Large intestine (tissue), 3 donors: ENCODE measurements at regions not wholly inside any gene's neighbourhood (a gene's known extent, or its start where the extent isn't known, plus 50 kb on each side); places are given as distances from the start of the nearest gene placed in this dataset.
A peak's percentile ranks its signal among the peaks of the same experiment; 100 is the strongest.

Source experiments
- DNase-seq, 2 donors: peaks; one replicate each; pipeline versions ENCODE4 v3.0.0 to v3.0.0-alpha.2; 2013
- H3K27ac ChIP-seq: one replicate; pipeline ENCODE4 v1.5.1; 2013; ENCODE audit warnings: low read length
- H3K27me3 ChIP-seq: 2 replicates; pipeline ENCODE4 v1.6.1; 2013; ENCODE audit warnings: low read length; ENCODE audit not compliant: control insufficient read depth, insufficient read depth
- H3K36me3 ChIP-seq: 2 replicates; pipeline ENCODE4 v1.6.1; 2013; ENCODE audit warnings: low read length; ENCODE audit not compliant: control insufficient read depth, insufficient read depth
- H3K4me1 ChIP-seq: one replicate; pipeline ENCODE4 v1.6.1; 2013; ENCODE audit warnings: low read length; ENCODE audit not compliant: control insufficient read depth, insufficient read depth
- H3K4me3 ChIP-seq: one replicate; pipeline ENCODE4 v1.5.1; 2013; ENCODE audit warnings: low read length
- H3K9me3 ChIP-seq: one replicate; pipeline ENCODE4 v1.6.1; 2013; ENCODE audit warnings: mild to moderate bottlenecking, low read depth, low read length, moderate library complexity; ENCODE audit not compliant: control insufficient read depth
- WGBS: methylation state at CpG from one replicate; pipeline ENCODE4 v1.1.5; 2013; ENCODE audit warnings: low lambda C conversion rate; ENCODE audit not compliant: insufficient coverage; 5-methylcytosine and 5-hydroxymethylcytosine counted together

DNA sequence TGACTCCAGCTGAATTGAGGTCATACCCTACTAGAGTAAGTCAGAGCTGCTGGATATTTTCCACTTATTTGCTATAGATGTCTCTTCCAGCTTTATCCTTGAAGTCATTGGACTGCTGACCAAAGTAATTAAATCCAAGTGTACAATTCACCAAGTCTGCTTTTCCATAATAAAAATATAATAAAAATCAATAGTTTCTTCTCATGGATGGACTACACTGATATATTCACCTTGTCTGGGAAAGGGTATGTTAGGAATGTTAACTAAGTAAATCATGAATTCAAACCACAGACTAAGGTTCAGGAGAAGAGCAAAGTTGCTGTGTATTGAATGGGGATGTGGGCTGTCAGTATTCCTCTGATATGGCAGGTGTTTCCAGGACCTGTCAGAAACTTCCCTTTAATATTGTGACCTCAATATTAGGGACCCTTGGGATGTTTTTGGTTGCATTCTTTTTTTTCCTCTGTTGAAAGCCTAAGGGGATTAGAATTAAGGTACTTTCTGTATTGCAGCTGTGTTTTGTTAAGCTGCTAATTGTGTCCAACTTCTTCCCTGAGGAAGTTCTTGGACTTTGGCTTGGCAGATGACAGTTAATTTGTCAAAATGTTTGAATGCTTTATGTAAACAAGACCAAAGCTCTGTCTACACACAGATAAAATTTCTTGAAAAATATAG lies 284.0 kb downstream of the ATP23 start:
- H3K4me3 ChIP-seq: no peak overlapping the region
- no peak overlapping the region for H3K27ac ChIP-seq
- H3K4me1 ChIP-seq: no peaks in the 10 kb centered on the region
- H3K27me3 ChIP-seq: no peaks in the 10 kb centered on the region
- DNase-seq: peak in 1 of 2 donors; percentile 6
- H3K9me3 ChIP-seq: no peaks in the 10 kb centered on the region
- H3K36me3 ChIP-seq: no peaks in the 10 kb centered on the region

DNA sequence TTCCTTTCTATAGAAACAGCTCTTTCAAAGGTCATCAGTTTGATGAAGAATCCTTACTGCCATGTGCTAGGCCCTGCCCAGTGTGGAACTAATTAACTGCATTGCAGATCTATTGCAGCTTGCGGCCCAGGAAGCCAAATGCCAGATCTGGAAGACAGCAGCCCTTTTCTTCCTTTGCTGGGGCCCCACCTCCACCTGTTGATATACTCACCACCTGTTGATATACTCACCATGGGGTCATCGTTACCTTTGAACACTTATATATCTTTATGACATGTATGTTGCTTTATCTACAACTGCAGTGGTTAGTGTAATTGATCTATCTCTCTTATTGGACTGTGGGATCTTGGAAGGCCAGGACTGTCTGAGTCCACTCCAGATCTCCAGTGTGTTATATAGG lies 292.5 kb downstream of the ATP23 start:
- Histone ChIP-seq H3K9me3 (peaks cover 6% of the 10 kb centered on the region), H3K4me1 (peaks cover 10% of the 10 kb centered on the region), H3K27ac (peak overlapping the region; percentile 54), H3K36me3 (no peaks in the 10 kb centered on the region), H3K27me3 (no peaks in the 10 kb centered on the region), H3K4me3 (no peak overlapping the region)
- DNase-seq: peak; percentile 65 to 73
- no CpG with 5 or more reads among the region's 2 CpGs for WGBS

DNA sequence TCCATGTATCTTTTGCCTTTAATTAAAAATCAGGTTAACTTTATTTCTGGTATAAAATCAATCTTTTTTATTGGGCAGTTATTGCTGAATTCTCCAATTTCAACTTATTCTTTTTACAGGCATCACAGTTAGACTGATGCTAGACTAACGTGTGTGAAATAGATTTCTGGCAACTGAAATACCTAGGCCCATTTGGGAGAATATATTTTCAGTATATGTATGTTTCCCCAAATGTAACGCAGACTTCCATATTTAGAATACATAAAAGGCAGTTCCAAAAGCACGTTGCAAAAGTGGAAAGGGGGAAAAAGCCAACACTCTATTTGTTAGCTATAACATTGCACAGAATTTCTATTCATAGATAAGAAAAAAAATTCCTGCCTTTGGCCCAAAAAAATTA lies 297.0 kb downstream of the ATP23 start:
- Histone ChIP-seq H3K4me1 (peaks cover 4% of the 10 kb centered on the region), H3K9me3 (no peaks in the 10 kb centered on the region), H3K4me3 (no peak overlapping the region), H3K27me3 (peaks cover 2% of the 10 kb centered on the region), H3K36me3 (no peaks in the 10 kb centered on the region), H3K27ac (no peak overlapping the region)
- DNase-seq: no peak
- WGBS: 100% methylated on average over 2 of the region's 3 CpGs

DNA sequence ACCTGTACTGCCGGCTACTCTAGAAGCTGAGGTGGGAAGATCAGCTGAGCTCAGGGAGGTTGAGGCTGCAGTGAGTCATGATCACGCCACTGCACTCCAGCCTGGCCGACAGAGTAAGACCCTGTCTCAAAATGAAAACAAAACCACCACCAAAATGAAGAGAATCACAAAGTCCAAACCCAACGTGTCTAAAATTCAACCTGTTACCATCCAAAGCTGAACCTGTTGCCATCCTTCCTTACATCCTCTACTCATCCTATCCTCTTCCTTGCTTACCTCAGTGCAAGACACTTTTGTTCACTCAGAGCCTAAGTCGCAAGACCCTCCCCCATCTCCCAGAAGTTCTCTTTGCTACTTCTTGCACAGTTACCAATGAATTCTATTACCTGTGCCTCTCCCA lies 299.7 kb downstream of the ATP23 start:
- Histone ChIP-seq H3K27ac (no peak overlapping the region), H3K27me3 (peaks cover 2% of the 10 kb centered on the region), H3K4me1 (no peaks in the 10 kb centered on the region), H3K4me3 (no peak overlapping the region), H3K36me3 (no peaks in the 10 kb centered on the region), H3K9me3 (peaks cover 2% of the 10 kb centered on the region)
- DNase-seq: no peak
- 100% methylated on average over 1 of the region's 5 CpGs for WGBS

DNA sequence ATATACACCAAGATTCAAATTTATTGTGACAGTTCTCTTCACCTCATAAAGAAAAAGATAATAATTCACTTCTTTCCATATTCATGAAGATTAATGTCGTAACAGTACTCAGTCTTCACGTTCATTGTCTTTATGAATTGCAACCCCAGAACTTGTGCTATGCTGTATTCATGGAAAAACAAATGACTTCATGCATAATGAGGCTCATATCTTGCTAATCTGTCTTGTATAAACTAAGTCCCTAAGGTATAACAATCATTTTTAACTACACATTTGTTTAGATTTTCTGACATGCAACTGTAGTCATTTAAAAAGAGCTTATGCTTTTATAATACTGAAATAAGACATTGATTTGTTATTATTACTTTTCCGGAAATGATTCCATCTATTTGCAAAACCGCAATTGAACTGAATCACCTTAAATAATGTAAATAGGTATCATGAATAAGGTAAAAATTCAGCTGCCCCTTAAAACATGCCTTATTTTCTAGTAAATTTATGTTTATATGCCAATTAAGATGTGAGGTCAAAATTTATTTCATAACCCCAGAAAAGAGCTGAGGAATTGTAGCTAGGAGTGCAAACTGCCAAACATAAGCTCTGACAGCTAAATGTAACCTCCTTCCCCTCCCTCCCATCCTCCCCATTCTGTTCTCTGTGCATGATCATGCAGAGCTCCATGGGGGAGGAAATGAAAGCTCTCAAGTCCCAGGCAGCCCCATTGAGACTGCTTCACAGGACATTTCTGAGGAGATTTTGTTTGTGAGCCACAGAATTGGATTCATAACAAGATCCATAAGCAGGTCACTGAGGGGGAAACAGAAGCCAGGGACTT lies 301.6 kb downstream of the ATP23 start:
- Histone ChIP-seq H3K27ac (no peak overlapping the region), H3K9me3 (peaks cover 2% of the 10 kb centered on the region), H3K4me3 (no peak overlapping the region), H3K4me1 (no peaks in the 10 kb centered on the region), H3K36me3 (no peaks in the 10 kb centered on the region), H3K27me3 (peaks cover 2% of the 10 kb centered on the region)
- no peak for DNase-seq
- no CpG with 5 or more reads among the region's 4 CpGs for WGBS

DNA sequence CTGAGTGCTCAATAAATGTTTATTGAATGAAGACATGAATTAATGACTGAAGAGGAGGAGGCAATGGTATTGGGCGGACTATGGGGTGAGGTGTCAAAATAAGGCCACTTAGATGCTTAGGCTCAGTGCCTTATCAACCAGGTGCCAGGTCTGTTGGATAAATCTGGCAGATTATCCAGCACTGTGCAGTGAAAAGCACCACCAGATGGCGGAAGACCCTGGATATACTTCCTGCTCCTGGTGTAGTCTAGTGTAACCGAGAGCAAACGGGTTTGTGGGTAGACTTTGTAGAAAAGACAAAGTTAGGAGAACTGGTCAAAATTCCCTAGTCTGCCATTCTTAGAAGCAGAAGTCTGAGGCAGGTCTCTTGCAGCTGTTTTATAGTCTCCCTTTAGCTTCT lies 306.3 kb downstream of the ATP23 start:
- no CpG with 5 or more reads among the region's 4 CpGs for WGBS
- H3K9me3 ChIP-seq: peaks cover 2% of the 10 kb centered on the region
- no peak for DNase-seq
- no peak overlapping the region for H3K27ac ChIP-seq
- no peaks in the 10 kb centered on the region for H3K36me3 ChIP-seq
- no peaks in the 10 kb centered on the region for H3K27me3 ChIP-seq
- H3K4me3 ChIP-seq: no peak overlapping the region
- no peaks in the 10 kb centered on the region for H3K4me1 ChIP-seq

DNA sequence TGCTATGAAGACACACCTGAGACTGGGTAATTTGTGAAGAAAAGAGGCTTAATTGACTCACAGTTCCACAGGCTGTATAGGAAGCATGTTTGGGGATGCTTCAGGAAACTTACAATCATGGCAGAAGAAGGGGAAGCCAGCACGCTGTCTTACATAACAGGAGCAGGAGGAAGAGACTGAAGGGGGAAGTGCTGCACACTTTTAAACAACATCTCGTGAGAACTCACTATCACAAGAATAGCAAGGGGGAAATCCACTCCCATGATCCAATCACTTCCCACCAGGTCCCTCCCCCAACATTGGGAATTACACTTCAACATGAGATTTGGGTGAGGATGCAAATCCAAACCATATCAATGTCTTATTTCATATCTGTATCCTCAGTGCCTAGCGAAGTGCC lies 307.2 kb downstream of the ATP23 start:
- Histone ChIP-seq H3K27me3 (no peaks in the 10 kb centered on the region), H3K4me1 (no peaks in the 10 kb centered on the region), H3K4me3 (no peak overlapping the region), H3K9me3 (peaks cover 2% of the 10 kb centered on the region), H3K27ac (no peak overlapping the region), H3K36me3 (no peaks in the 10 kb centered on the region)
- DNase-seq: no peak
- WGBS: 80% methylated on average over 1 of the region's 3 CpGs

DNA sequence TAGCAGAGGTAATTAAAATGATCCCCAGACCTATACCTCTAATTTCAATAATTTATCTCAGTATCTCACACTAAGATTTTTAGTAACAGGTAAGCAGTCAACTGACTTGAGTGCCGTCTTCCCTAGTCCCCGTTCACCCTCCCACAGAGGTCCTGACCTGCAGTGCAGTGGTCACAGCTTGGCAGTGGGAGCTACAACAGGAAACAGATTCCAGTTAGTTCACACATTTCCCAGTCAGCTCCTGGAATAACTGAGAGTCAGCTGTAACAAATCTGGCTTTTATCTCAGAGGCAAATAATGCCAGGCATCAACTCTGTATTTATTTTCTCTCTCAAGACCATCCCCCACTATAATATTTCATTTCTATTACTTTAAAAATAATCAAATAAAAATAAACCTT lies 308.2 kb downstream of the ATP23 start:
- Histone ChIP-seq H3K4me3 (no peak overlapping the region), H3K9me3 (peaks cover 2% of the 10 kb centered on the region), H3K4me1 (no peaks in the 10 kb centered on the region), H3K27me3 (no peaks in the 10 kb centered on the region), H3K27ac (no peak overlapping the region), H3K36me3 (no peaks in the 10 kb centered on the region)
- WGBS: no CpG with 5 or more reads among the region's 2 CpGs
- no peak for DNase-seq

DNA sequence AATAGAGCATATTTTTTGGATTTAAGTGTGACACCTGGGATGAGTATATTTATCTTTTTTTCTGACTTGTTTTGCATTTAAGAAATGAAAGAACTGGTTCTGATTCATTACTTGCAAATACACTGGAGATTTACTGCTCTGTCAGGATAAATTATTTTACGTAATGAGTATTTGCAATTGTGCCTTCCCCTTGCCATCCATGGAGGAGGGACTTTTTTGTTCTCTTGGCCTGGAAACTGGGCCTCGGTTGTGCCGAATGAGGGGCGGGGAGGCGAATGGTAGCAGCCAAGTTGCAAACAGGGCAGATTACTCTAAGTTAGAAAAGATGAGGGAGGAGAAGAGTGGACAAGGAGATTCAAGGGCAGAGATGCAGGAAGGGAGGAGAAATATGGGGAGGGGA lies 308.7 kb downstream of the ATP23 start:
- no peak overlapping the region for H3K4me3 ChIP-seq
- DNase-seq: no peak
- H3K27ac ChIP-seq: no peak overlapping the region
- no peaks in the 10 kb centered on the region for H3K27me3 ChIP-seq
- WGBS: 90% methylated on average over 2 of the region's 5 CpGs
- H3K36me3 ChIP-seq: no peaks in the 10 kb centered on the region
- peaks cover 2% of the 10 kb centered on the region for H3K9me3 ChIP-seq
- H3K4me1 ChIP-seq: no peaks in the 10 kb centered on the region

DNA sequence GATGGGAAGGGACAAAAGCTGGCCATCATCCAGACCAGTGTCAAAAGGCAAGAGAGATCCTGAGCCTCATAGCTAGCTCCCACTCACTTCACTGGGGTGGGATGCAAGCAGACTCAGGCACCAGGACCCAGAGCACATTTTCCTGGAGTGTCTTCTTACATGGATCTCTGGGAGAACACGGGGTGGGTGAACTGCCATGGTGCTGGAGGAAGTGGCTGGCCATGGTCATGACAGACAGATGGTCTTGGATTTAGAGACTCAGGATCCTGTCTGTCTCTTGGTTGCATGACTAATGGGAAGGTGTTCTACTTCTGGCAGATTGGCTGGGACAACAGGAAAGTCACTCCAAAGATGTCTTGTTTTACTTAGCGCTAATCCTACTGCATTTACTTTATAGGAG lies 311.5 kb downstream of the ATP23 start:
- WGBS: no CpG with 5 or more reads among the region's 2 CpGs
- no peaks in the 10 kb centered on the region for H3K9me3 ChIP-seq

DNA sequence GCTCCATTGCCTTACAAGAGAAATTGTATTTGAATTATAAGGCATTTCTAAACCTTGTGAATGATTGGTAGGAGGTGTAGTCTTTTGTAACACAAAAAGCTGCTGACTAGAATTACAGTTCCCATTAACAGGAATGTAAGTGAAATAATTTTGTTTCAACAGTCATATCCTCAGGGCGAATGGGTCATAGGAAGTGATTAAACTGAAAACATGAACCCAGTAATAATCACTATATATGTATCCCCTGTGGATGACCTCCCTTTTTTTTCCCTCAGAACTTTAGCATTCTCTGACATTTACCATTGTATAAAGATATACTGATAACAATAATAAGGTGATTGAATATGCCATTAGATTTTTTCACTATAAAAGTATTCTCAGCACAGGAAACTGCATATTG lies 312.3 kb downstream of the ATP23 start:
- no peaks in the 10 kb centered on the region for H3K36me3 ChIP-seq
- no peak overlapping the region for H3K4me3 ChIP-seq
- no peak overlapping the region for H3K27ac ChIP-seq
- WGBS: no CpG with 5 or more reads among the region's 1 CpG
- DNase-seq: no peak
- H3K27me3 ChIP-seq: no peaks in the 10 kb centered on the region
- H3K4me1 ChIP-seq: no peaks in the 10 kb centered on the region
- H3K9me3 ChIP-seq: no peaks in the 10 kb centered on the region

More for the DNA sequence above, 311.5 kb downstream of the ATP23 start:
- H3K4me1 ChIP-seq: no peaks in the 10 kb centered on the region
- H3K4me3 ChIP-seq: no peak overlapping the region
- H3K36me3 ChIP-seq: no peaks in the 10 kb centered on the region
- no peak overlapping the region for H3K27ac ChIP-seq
- no peaks in the 10 kb centered on the region for H3K27me3 ChIP-seq
- no peak for DNase-seq
